Duodenal mucosa (tissue), 2 donors: ENCODE measurements at regions not wholly inside any gene's neighbourhood (a gene's known extent, or its start where the extent isn't known, plus 50 kb on each side); places are given as distances from the start of the nearest gene placed in this dataset.
"Not testable (repeated sequence)": the region's sequence is repeated elsewhere in the genome, so short reads cannot be mapped to it uniquely, and the experiment has no call there.

ENCODE experiments used
- H3K27ac ChIP-seq: one replicate; pipeline ENCODE4 v1.7.0; 2013; ENCODE audit warnings: low read depth, low read length
- H3K27me3 ChIP-seq, 2 donors: one replicate each; pipeline ENCODE4 v1.7.0; 2013; ENCODE audit warnings: low read length in 2 of 2, control low read depth in 1 of 2; ENCODE audit not compliant: insufficient read depth in 2 of 2, control insufficient read depth in 1 of 2
- H3K36me3 ChIP-seq, 2 donors: one replicate each; pipeline ENCODE4 v1.7.0; 2013; ENCODE audit warnings: low read length in 2 of 2, control low read depth in 1 of 2; ENCODE audit not compliant: insufficient read depth in 2 of 2, control insufficient read depth in 1 of 2
- H3K4me1 ChIP-seq, 2 donors: one replicate each; pipeline ENCODE4 v1.7.0; 2013; ENCODE audit warnings: low read length in 2 of 2, control low read depth in 1 of 2; ENCODE audit not compliant: insufficient read depth in 2 of 2, control insufficient read depth in 1 of 2
- H3K4me3 ChIP-seq, 2 donors: one replicate each; pipeline ENCODE4 v1.7.0; 2013; ENCODE audit warnings: low read length in 2 of 2, low read depth in 1 of 2
- H3K9ac ChIP-seq, 2 donors: one replicate each; pipeline ENCODE4 v1.7.0; 2013; ENCODE audit warnings: low read length in 2 of 2, low read depth in 1 of 2
- H3K9me3 ChIP-seq, 2 donors: one replicate each; pipeline ENCODE4 v1.7.0; 2013; ENCODE audit warnings: low read length in 2 of 2, control low read depth in 1 of 2; ENCODE audit not compliant: control insufficient read depth in 1 of 2

GRCh38 chr17:74143318-74143717 is 60.2 kb upstream of the RPL38 start:
- not testable (repeated sequence) for H3K4me1 ChIP-seq, H3K27me3 ChIP-seq, H3K36me3 ChIP-seq, H3K9ac ChIP-seq, H3K27ac ChIP-seq, H3K4me3 ChIP-seq
- H3K9me3 ChIP-seq = peaks cover 11 to 17% of the 10 kb centered on the region in 2 donors

- no peaks in the 10 kb centered on the region for H3K36me3 ChIP-seq
- no peak overlapping the region for H3K27ac ChIP-seq
- H3K4me3 ChIP-seq = no peak overlapping the region
- H3K9me3 ChIP-seq = peaks cover 11 to 17% of the 10 kb centered on the region in 2 donors
- peaks cover 0 to 10% of the 10 kb centered on the region in 2 donors for H3K27me3 ChIP-seq
- H3K4me1 ChIP-seq = no peaks in the 10 kb centered on the region
- H3K9ac ChIP-seq = no peak overlapping the region
Measured at GRCh38 chr17:74145756-74146155, 57.7 kb upstream of the RPL38 start.

- Histone ChIP-seq H3K4me3 (no peak overlapping the region), H3K9ac (no peak overlapping the region), H3K27me3 (peaks cover 0 to 10% of the 10 kb centered on the region in 2 donors), H3K9me3 (peaks cover 11 to 17% of the 10 kb centered on the region in 2 donors), H3K27ac (no peak overlapping the region), H3K4me1 (no peaks in the 10 kb centered on the region), H3K36me3 (no peaks in the 10 kb centered on the region)
Measured at GRCh38 chr17:74146196-74146595, 57.3 kb upstream of the RPL38 start.

GRCh38 chr17:74147056-74147835 is 56.2 kb upstream of the RPL38 start:
- no peak overlapping the region for H3K27ac ChIP-seq
- H3K9ac ChIP-seq = no peak overlapping the region
- H3K9me3 ChIP-seq = peaks cover 11 to 16% of the 10 kb centered on the region in 2 donors
- peaks cover 0 to 10% of the 10 kb centered on the region in 2 donors for H3K27me3 ChIP-seq
- H3K36me3 ChIP-seq = no peaks in the 10 kb centered on the region
- no peak overlapping the region for H3K4me3 ChIP-seq
- no peaks in the 10 kb centered on the region for H3K4me1 ChIP-seq

- no peak overlapping the region for H3K27ac ChIP-seq
- no peaks in the 10 kb centered on the region for H3K4me1 ChIP-seq
- H3K36me3 ChIP-seq = no peaks in the 10 kb centered on the region
- H3K9me3 ChIP-seq = peaks cover 9 to 10% of the 10 kb centered on the region in 2 donors
- no peak overlapping the region for H3K4me3 ChIP-seq
- no peak overlapping the region for H3K9ac ChIP-seq
- peaks cover 0 to 10% of the 10 kb centered on the region in 2 donors for H3K27me3 ChIP-seq
Measured at GRCh38 chr17:74147966-74148365, 55.5 kb upstream of the RPL38 start.

- peaks cover 0 to 10% of the 10 kb centered on the region in 2 donors for H3K27me3 ChIP-seq
Measured at GRCh38 chr17:74148446-74148845, 55.0 kb upstream of the RPL38 start.

GRCh38 chr17:74148901-74149596 is 54.4 kb upstream of the RPL38 start:
- Histone ChIP-seq H3K9ac (no peak overlapping the region), H3K9me3 (peaks cover 0 to under 1% of the 10 kb centered on the region in 2 donors), H3K27ac (no peak overlapping the region), H3K4me1 (no peaks in the 10 kb centered on the region), H3K4me3 (no peak overlapping the region), H3K27me3 (peaks cover 0 to 13% of the 10 kb centered on the region in 2 donors), H3K36me3 (no peaks in the 10 kb centered on the region)

More at GRCh38 chr17:74148446-74148845, 55.0 kb upstream of the RPL38 start:
- Histone ChIP-seq H3K36me3 (no peaks in the 10 kb centered on the region), H3K9me3 (peaks cover 5 to 6% of the 10 kb centered on the region in 2 donors), H3K9ac (no peak overlapping the region), H3K27ac (no peak overlapping the region), H3K4me1 (no peaks in the 10 kb centered on the region), H3K4me3 (no peak overlapping the region)

- Histone ChIP-seq H3K27ac (no peak overlapping the region), H3K36me3 (no peaks in the 10 kb centered on the region), H3K4me1 (no peaks in the 10 kb centered on the region), H3K27me3 (peaks cover 0 to 13% of the 10 kb centered on the region in 2 donors), H3K9ac (no peak overlapping the region), H3K9me3 (no peaks in the 10 kb centered on the region), H3K4me3 (no peak overlapping the region)
Measured at GRCh38 chr17:74149597-74150427, 53.7 kb upstream of the RPL38 start.

- no peak overlapping the region for H3K4me3 ChIP-seq
- no peak overlapping the region for H3K27ac ChIP-seq
- no peaks in the 10 kb centered on the region for H3K9me3 ChIP-seq
- peaks cover 0 to 13% of the 10 kb centered on the region in 2 donors for H3K27me3 ChIP-seq
- H3K9ac ChIP-seq = no peak overlapping the region
- no peaks in the 10 kb centered on the region for H3K36me3 ChIP-seq
- H3K4me1 ChIP-seq = no peaks in the 10 kb centered on the region
Measured at GRCh38 chr17:74150428-74151025, 53.0 kb upstream of the RPL38 start.
